ENCODE measurements at regions not wholly inside any gene's neighbourhood (a gene's known extent, or its start where the extent isn't known, plus 50 kb on each side); places are given as distances from the start of the nearest gene placed in this dataset.

DNA sequence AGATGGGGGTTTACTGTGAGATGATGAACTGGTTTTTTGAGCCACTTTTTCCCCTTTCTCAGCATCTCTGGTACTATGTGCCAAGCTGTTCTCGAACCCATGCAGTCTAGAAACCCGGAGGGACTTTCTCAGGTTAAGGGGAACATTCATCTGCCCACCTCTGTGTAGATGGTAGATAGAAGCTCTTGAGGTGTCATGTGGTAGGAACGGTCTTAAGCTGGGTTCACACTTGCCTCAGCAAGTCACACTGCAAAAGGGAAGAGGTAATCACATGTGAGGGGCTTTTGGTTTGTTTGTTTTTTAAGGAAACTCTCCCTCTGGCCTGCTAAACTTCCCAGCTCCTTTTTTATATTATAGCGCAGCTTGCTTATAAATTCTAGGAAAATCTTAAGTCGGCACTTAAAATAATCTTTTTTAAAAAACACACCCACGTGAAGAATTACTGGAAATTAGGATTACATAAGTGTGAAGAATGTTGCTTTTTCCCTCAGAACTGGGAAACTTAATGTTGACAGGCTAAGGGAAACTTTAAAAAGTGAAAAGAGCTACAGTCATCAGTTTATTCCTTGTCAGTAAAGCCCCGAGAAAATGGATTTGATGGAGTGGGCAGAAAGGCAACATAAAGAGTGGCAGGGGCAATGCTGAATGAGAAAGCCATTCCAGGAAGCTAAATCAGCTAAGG lies 430.3 kb downstream of the ARHGEF28 start:
- H3K27ac ChIP-seq, result peak overlapping the region; percentile 65
- H3K27me3 Mint-ChIP-seq (ENCODE audit: insufficient read depth, low read depth), result peaks cover 6% of the 10 kb centered on the region
- H4K20me1 ChIP-seq (ENCODE audit: low read depth), result no peaks in the 10 kb centered on the region
- H3K36me3 Mint-ChIP-seq, result no peaks in the 10 kb centered on the region
- H3K27ac Mint-ChIP-seq, result no peak overlapping the region
- H2AFZ ChIP-seq (replicated peaks), result peak overlapping the region; percentile 65
- no peak overlapping the region for H3K4me3 Mint-ChIP-seq
- no peaks in the 10 kb centered on the region for H3K79me2 ChIP-seq (ENCODE audit: low read depth)
- H3K4me3 ChIP-seq, result no peak overlapping the region
- peaks cover 23% of the 10 kb centered on the region for H3F3A ChIP-seq (ENCODE audit: low read depth)
- no peak overlapping the region for H3K9ac ChIP-seq
- DNase-seq (ENCODE audit: low spot score), result no peak
- peaks cover 36% of the 10 kb centered on the region for H3K4me1 Mint-ChIP-seq
- no peaks in the 10 kb centered on the region for H3K36me3 ChIP-seq
- no peaks in the 10 kb centered on the region for H3K9me3 ChIP-seq (ENCODE audit: low read depth)
- H3K27me3 ChIP-seq, result no peaks in the 10 kb centered on the region
- no peaks in the 10 kb centered on the region for H3K9me3 Mint-ChIP-seq
- H3K4me2 ChIP-seq, result peak overlapping the region; percentile 41
- no peak for TF ChIP-seq EZH2 (IDR thresholded peaks at IDR 0.05)
- TF ChIP-seq, protein P1, sequence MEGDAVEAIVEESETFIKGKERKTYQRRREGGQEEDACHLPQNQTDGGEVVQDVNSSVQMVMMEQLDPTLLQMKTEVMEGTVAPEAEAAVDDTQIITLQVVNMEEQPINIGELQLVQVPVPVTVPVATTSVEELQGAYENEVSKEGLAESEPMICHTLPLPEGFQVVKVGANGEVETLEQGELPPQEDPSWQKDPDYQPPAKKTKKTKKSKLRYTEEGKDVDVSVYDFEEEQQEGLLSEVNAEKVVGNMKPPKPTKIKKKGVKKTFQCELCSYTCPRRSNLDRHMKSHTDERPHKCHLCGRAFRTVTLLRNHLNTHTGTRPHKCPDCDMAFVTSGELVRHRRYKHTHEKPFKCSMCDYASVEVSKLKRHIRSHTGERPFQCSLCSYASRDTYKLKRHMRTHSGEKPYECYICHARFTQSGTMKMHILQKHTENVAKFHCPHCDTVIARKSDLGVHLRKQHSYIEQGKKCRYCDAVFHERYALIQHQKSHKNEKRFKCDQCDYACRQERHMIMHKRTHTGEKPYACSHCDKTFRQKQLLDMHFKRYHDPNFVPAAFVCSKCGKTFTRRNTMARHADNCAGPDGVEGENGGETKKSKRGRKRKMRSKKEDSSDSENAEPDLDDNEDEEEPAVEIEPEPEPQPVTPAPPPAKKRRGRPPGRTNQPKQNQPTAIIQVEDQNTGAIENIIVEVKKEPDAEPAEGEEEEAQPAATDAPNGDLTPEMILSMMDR (IDR thresholded peaks at IDR 0.05), result no peak
- no peak for TF ChIP-seq EZH2phosphoT487 (IDR thresholded peaks at IDR 0.05)
- H3K4me1 ChIP-seq, result peaks cover 35% of the 10 kb centered on the region

DNA sequence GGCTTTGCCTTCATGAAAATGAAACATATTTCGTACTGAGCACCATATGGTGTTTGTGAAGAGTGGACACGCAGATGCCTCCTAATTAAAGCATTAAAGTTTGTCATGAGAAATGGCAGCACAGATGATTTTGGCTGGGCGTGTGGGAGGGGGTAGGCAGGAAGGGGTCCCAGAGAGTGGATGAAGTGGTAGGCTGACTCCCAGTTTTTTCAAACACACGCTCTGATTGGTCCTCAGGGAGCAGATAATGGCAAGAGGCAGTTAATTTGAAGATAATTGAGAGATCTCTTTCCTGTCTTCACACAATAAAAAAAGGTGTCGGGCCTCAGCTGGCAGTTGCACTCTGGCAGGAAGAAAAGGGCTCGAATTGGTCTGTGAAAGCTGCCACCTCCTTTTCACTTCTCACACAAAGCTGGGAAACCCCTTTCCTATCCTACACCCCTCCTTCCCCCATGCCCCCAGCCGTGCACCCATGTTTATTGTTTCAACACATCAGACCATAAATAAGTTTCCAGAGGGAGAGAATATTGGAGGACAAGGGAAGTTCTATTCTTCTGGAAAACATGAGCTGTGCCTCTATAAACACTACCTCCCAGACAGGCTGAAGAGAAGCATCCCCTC lies 429.6 kb downstream of the ARHGEF28 start:
- no peaks in the 10 kb centered on the region for H3K27me3 ChIP-seq
- H3K4me3 ChIP-seq, result no peak overlapping the region
- DNase-seq (ENCODE audit: low spot score), result no peak
- H4K20me1 ChIP-seq (ENCODE audit: low read depth), result no peaks in the 10 kb centered on the region
- Mint-ChIP-seq H3K4me3 (no peak overlapping the region), H3K27me3 (ENCODE audit: insufficient read depth, low read depth) (peaks cover 6% of the 10 kb centered on the region), H3K9me3 (no peaks in the 10 kb centered on the region), H3K27ac (no peak overlapping the region), H3K36me3 (no peaks in the 10 kb centered on the region), H3K4me1 (peaks cover 39% of the 10 kb centered on the region)
- H3F3A ChIP-seq (ENCODE audit: low read depth), result peaks cover 23% of the 10 kb centered on the region
- TF ChIP-seq, protein P1 (IDR thresholded peaks at IDR 0.05), result no peak
- TF ChIP-seq EZH2phosphoT487 (IDR thresholded peaks at IDR 0.05) (no peak), EZH2 (IDR thresholded peaks at IDR 0.05) (no peak)
- no peaks in the 10 kb centered on the region for H3K9me3 ChIP-seq (ENCODE audit: low read depth)
- H3K4me1 ChIP-seq, result peaks cover 35% of the 10 kb centered on the region
- H3K27ac ChIP-seq, result peak overlapping the region; percentile 65
- H3K79me2 ChIP-seq (ENCODE audit: low read depth), result no peaks in the 10 kb centered on the region
- no peak overlapping the region for H3K9ac ChIP-seq
- H2AFZ ChIP-seq (replicated peaks), result peak overlapping the region; percentile 65
- no peaks in the 10 kb centered on the region for H3K36me3 ChIP-seq
- H3K4me2 ChIP-seq, result peak overlapping the region; percentile 41

DNA sequence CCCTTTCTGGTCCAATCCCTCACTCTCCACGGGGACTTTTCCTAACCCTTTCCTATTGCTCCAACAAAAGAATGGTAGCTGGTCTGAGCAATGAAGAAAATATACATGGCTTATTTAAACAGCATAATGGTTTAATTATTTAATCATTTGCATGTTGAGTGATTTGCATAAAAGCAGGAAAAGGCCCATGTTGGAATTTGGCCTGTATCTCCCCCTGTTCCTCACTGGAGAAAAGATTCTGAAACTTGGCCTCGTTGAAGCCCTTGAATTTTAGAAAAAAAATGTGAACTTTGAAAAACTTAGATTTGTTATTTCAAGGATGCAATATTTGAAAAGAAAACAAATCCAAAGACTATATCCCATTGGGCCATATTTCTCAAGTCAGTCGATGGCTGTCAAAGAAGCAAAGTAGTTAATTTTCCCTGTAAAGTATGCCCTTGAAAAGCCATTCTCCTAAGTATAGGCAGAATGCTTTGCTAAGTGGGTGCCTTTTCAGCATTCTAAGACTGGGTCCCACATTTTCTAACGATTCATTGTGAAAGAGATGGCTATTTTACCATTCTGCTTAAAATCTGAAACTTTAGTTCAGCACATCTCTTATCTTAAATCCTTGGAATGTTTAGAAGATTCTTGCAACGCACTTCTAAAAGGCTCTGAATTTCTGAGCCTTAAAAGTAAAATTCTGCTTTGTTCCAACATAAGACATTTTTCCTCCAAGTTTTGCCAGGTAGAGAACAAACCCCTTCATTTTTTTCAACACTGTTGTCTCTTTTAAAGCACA lies 428.8 kb downstream of the ARHGEF28 start:
- Histone ChIP-seq H3K79me2 (ENCODE audit: low read depth) (no peaks in the 10 kb centered on the region), H3K27ac (no peak overlapping the region), H3K9me3 (ENCODE audit: low read depth) (no peaks in the 10 kb centered on the region), H2AFZ (replicated peaks) (no peak overlapping the region), H4K20me1 (ENCODE audit: low read depth) (no peaks in the 10 kb centered on the region), H3K4me1 (peaks cover 35% of the 10 kb centered on the region), H3K36me3 (no peaks in the 10 kb centered on the region), H3K27me3 (no peaks in the 10 kb centered on the region), H3K4me2 (peak overlapping the region; percentile 41), H3K4me3 (no peak overlapping the region), H3F3A (ENCODE audit: low read depth) (peaks cover 23% of the 10 kb centered on the region), H3K9ac (no peak overlapping the region)
- peaks cover 6% of the 10 kb centered on the region for H3K27me3 Mint-ChIP-seq (ENCODE audit: insufficient read depth, low read depth)
- no peaks in the 10 kb centered on the region for H3K9me3 Mint-ChIP-seq
- H3K27ac Mint-ChIP-seq, result no peak overlapping the region
- H3K4me3 Mint-ChIP-seq, result no peak overlapping the region
- no peaks in the 10 kb centered on the region for H3K36me3 Mint-ChIP-seq
- peaks cover 39% of the 10 kb centered on the region for H3K4me1 Mint-ChIP-seq
- DNase-seq (ENCODE audit: low spot score), result no peak
- no peak for TF ChIP-seq EZH2phosphoT487 (IDR thresholded peaks at IDR 0.05)
- TF ChIP-seq, protein P1 (IDR thresholded peaks at IDR 0.05), result no peak
- no peak for TF ChIP-seq EZH2 (IDR thresholded peaks at IDR 0.05)
